Eye (tissue), 1 donor: ENCODE measurements at regions not wholly inside any gene's neighbourhood (a gene's known extent, or its start where the extent isn't known, plus 50 kb on each side); places are given as distances from the start of the nearest gene placed in this dataset.
"Not testable (repeated sequence)": the region's sequence is repeated elsewhere in the genome, so short reads cannot be mapped to it uniquely, and the experiment has no call there.

ENCODE experiments used
- DNase-seq: peaks from one replicate; pipeline ENCODE4 v3.0.0-alpha.2; 2015

- DNase-seq: no peak
Observed at GRCh38 chr4:127362686-127363085, 270.1 kb upstream of the INTU start.

GRCh38 chr4:127364397-127364796, 268.4 kb upstream of the INTU start:
- DNase-seq: no peak

GRCh38 chr4:127364911-127365310, 267.8 kb upstream of the INTU start:
- no peak for DNase-seq

GRCh38 chr4:127370604-127371003, 262.2 kb upstream of the INTU start:
- DNase-seq: no peak

- DNase-seq: no peak
Observed at GRCh38 chr4:127379499-127379898, 253.3 kb upstream of the INTU start.

GRCh38 chr4:127379948-127380347, 252.8 kb upstream of the INTU start:
- DNase-seq: not testable (repeated sequence)

- DNase-seq: no peak
Observed at GRCh38 chr4:127383666-127384065, 249.1 kb upstream of the INTU start.

- DNase-seq: no peak
Observed at GRCh38 chr4:127394516-127394915, 238.2 kb upstream of the INTU start.

- no peak for DNase-seq
Observed at GRCh38 chr4:127400276-127400675, 232.5 kb upstream of the INTU start.

- DNase-seq: peak; percentile 86
Observed at GRCh38 chr4:127400731-127401346, 231.9 kb upstream of the INTU start.

- DNase-seq: peak; percentile 51
Observed at GRCh38 chr4:127403471-127404084, 229.2 kb upstream of the INTU start.

GRCh38 chr4:127406187-127406586, 226.6 kb upstream of the INTU start:
- no peak for DNase-seq

GRCh38 chr4:127407572-127407971, 225.2 kb upstream of the INTU start:
- not testable (repeated sequence) for DNase-seq

- no peak for DNase-seq
Observed at GRCh38 chr4:127410201-127410600, 222.6 kb upstream of the INTU start.

- DNase-seq: no peak
Observed at GRCh38 chr4:127410644-127411043, 222.1 kb upstream of the INTU start.

GRCh38 chr4:127414951-127415606, 217.7 kb upstream of the INTU start:
- DNase-seq: no peak

- DNase-seq: no peak
Observed at GRCh38 chr4:127416115-127416514, 216.6 kb upstream of the INTU start.

GRCh38 chr4:127417885-127418535, 214.7 kb upstream of the INTU start:
- DNase-seq: no peak

GRCh38 chr4:127419431-127419830, 213.3 kb upstream of the INTU start:
- DNase-seq: no peak

GRCh38 chr4:127421437-127421836, 211.3 kb upstream of the INTU start:
- DNase-seq: no peak

GRCh38 chr4:127425202-127425845, 207.4 kb upstream of the INTU start:
- no peak for DNase-seq

- no peak for DNase-seq
Observed at GRCh38 chr4:127425851-127426250, 206.9 kb upstream of the INTU start.

- DNase-seq: no peak
Observed at GRCh38 chr4:127441571-127441970, 191.2 kb upstream of the INTU start.
